ENCODE measurements at regions not wholly inside any gene's neighbourhood (a gene's known extent, or its start where the extent isn't known, plus 50 kb on each side); places are given as distances from the start of the nearest gene placed in this dataset.

DNA sequence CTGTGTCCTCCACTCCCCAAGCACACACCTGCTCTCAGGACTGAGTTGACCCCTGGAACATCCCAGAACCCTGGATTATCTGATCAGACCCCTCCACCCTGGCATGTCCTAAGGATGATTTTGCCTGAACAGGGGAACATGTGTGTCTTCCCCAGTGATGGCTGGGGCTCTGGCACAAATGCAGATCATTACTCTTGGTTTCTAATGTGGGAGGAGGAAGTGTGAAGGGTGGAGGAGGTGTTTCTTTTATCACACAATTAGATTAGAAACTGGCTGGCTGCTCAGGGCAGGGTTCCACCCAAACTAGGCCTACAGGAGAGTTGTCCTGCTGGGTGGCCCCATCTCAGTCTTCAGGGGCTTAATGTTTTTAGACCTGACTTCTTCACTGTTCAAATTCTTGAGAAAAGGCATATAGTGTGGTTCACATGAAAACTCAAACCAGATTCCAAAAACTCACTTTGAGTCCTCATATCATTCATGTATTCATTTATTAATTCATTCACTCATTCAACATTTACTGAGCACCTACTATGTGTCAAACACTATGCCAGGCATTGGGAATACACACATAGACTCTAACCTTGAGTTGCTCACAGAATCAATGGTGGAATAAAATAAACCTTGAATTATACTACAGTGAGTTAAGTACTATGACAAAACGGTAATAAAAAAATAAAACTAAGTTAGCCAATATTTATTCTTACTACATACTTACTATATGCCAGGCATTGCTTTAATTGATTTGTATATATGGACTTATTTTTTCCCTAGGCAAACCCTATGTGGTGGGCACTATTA is 221.8 kb upstream of the JUN start:
- intact Hi-C loops (cut with DNase I): no loop called here

DNA sequence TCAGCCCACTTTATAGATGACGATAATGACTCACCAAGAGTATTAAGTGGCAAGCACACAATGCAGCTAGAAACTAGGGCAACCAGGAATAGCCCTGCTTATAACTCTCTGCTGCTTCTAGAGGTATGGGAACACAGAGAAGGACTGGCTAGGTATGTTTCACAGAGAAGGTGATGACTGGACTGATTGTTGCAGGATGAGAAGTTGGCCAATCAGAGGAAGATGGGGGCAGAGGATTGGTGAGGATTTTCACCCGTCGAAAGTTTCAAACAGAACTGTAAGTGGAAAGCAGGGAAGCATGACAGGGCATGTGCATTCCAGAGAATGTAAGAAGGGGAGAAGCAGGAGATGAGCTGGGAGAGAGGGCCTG is 222.4 kb upstream of the JUN start:
- TF ChIP-seq EP300 (IDR thresholded peaks at IDR 0.05): no peak
- TF ChIP-seq, protein P1, sequence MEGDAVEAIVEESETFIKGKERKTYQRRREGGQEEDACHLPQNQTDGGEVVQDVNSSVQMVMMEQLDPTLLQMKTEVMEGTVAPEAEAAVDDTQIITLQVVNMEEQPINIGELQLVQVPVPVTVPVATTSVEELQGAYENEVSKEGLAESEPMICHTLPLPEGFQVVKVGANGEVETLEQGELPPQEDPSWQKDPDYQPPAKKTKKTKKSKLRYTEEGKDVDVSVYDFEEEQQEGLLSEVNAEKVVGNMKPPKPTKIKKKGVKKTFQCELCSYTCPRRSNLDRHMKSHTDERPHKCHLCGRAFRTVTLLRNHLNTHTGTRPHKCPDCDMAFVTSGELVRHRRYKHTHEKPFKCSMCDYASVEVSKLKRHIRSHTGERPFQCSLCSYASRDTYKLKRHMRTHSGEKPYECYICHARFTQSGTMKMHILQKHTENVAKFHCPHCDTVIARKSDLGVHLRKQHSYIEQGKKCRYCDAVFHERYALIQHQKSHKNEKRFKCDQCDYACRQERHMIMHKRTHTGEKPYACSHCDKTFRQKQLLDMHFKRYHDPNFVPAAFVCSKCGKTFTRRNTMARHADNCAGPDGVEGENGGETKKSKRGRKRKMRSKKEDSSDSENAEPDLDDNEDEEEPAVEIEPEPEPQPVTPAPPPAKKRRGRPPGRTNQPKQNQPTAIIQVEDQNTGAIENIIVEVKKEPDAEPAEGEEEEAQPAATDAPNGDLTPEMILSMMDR (IDR thresholded peaks at IDR 0.05): no peak
- no peak for TF ChIP-seq POLR2AphosphoS5 (IDR thresholded peaks at IDR 0.05)
- no peak for TF ChIP-seq POLR2A (IDR thresholded peaks at IDR 0.05)
- Histone ChIP-seq H3K4me1 (peaks cover 0 to 14% (median 12%) of the 10 kb centered on the region in 4 donors), H3K27me3 (no peaks in the 10 kb centered on the region), H3K36me3 (no peaks in the 10 kb centered on the region), H3K27ac (no peak overlapping the region), H3K4me3 (no peak overlapping the region), H3K9me3 (no peaks in the 10 kb centered on the region)
- intact Hi-C loops (cut with DNase I): no loop called here
- DNase-seq: no peak
- WGBS, 2 donors: 83 to 88% methylated on average over 3 of the region's 3 CpGs

More for the DNA sequence above, 221.8 kb upstream of the JUN start:
- no peak overlapping the region for H3K4me3 ChIP-seq
- 11 to 53% methylated on average over 1 of the region's 1 CpG for WGBS, 2 donors
- H3K9me3 ChIP-seq: no peaks in the 10 kb centered on the region
- no peaks in the 10 kb centered on the region for H3K27me3 ChIP-seq
- peaks cover 0 to 14% (median 12%) of the 10 kb centered on the region in 4 donors for H3K4me1 ChIP-seq
- DNase-seq: no peak
- no peak overlapping the region for H3K27ac ChIP-seq
- no peaks in the 10 kb centered on the region for H3K36me3 ChIP-seq
- TF ChIP-seq POLR2A (IDR thresholded peaks at IDR 0.05) (no peak), EP300 (IDR thresholded peaks at IDR 0.05) (no peak), POLR2AphosphoS5 (IDR thresholded peaks at IDR 0.05) (no peak)
- TF ChIP-seq, protein P1 (IDR thresholded peaks at IDR 0.05): no peak

DNA sequence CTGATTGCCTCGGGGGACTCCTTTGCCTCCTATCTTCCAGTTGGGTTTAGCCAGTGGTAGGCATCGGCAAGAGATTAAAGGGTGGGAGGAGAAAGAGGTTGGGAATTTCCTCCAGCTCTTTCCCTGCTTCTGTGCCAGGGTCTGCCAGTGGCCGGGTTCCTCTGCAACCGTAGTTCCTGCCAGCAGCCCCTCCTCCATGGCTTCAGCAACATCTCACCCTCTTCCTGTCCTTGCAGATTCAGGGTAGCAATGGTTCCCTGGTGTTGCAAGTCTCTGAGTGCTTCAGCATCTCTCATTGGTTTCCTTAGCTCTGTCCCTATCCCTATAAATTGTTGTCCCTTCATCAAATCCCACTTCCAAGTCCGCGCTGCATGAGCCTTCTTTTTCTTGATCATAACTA is 223.1 kb upstream of the JUN start:
- Histone ChIP-seq H3K4me3 (no peak overlapping the region), H3K36me3 (no peaks in the 10 kb centered on the region), H3K27me3 (no peaks in the 10 kb centered on the region), H3K9me3 (no peaks in the 10 kb centered on the region), H3K27ac (no peak overlapping the region), H3K4me1 (peaks cover 0 to 14% (median 12%) of the 10 kb centered on the region in 4 donors)
- no peak for TF ChIP-seq POLR2A (IDR thresholded peaks at IDR 0.05)
- TF ChIP-seq, protein P1 (IDR thresholded peaks at IDR 0.05): no peak
- no peak for TF ChIP-seq EP300 (IDR thresholded peaks at IDR 0.05)
- no peak for TF ChIP-seq POLR2AphosphoS5 (IDR thresholded peaks at IDR 0.05)
- intact Hi-C loops (cut with DNase I): no loop called here
- 80 to 94% methylated on average over 6 of the region's 6 CpGs for WGBS, 2 donors
- no peak for DNase-seq

DNA sequence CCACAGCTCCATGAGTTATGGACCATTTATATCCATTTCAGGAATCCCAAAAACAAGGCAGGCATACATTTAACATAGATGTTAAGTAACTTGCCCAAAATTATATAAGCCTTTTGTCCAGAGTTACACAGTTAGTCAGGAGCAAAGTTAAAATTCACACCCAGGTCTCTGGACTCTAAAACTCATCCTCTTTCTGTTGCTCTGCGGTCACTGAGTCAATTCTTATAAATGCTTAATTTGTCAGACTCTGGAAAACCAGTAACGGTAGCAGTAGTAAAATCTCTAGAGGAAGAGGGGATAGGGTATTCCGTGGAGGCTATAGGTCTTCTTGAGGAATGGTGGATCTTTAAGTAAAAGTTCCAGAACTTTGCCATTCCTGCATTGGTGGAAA is 223.6 kb upstream of the JUN start:
- no peak for TF ChIP-seq POLR2AphosphoS5 (IDR thresholded peaks at IDR 0.05)
- TF ChIP-seq, protein P1 (IDR thresholded peaks at IDR 0.05): no peak
- no peak for TF ChIP-seq EP300 (IDR thresholded peaks at IDR 0.05)
- no peak for TF ChIP-seq POLR2A (IDR thresholded peaks at IDR 0.05)
- Histone ChIP-seq H3K4me3 (no peak overlapping the region), H3K4me1 (peaks cover 0 to 17% (median 15%) of the 10 kb centered on the region in 4 donors), H3K27ac (no peak overlapping the region), H3K27me3 (no peaks in the 10 kb centered on the region), H3K9me3 (no peaks in the 10 kb centered on the region), H3K36me3 (no peaks in the 10 kb centered on the region)
- WGBS, 2 donors: 90 to 95% methylated on average over 3 of the region's 3 CpGs
- intact Hi-C loops (cut with DNase I): no loop called here
- no peak for DNase-seq

Measured in sigmoid colon (tissue), 6 donors.